T-helper 2 cell treated with Interferon-gamma antibody and Interleukin-4, amounts not matched to agents 100 ng/mL and 5 ng/mL, for 36 hours (primary cell): ENCODE measurements at regions not wholly inside any gene's neighbourhood (a gene's known extent, or its start where the extent isn't known, plus 50 kb on each side); places are given as distances from the start of the nearest gene placed in this dataset.
"Not testable (repeated sequence)": the region's sequence is repeated elsewhere in the genome, so short reads cannot be mapped to it uniquely, and the experiment has no call there.

Experiments used
- intact Hi-C: fragments of 100-400 bp; cut with micrococcal nuclease; formaldehyde crosslinking; loops from one replicate; pipeline ENCODE4 v1.15.1; 2023

- intact Hi-C loops, result no loop called here
Measured at GRCh38 chr13:65722506-65722905, 1507.6 kb downstream of the PCDH9 start.

GRCh38 chr13:65719831-65720230, 1510.3 kb downstream of the PCDH9 start:
- intact Hi-C loops, result no loop called here

DNA sequence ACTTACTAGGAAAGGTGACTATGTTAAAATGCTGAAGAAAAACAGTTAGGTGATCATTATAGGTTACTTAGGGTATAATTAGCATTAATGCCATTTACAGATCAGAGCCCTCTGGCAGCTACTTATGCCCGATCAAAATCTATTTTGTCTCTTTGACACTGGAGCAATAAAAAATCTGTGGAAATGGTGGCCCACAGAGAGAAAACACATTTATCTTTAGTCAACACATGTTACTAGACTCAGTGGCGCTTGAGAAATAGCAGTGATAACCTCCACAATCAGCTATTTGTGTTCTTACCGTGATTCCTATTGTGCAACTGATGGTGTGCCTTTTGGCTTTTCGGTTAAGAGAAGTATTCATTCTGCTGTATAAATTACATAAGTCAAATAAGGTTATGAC, 1519.6 kb downstream of the PCDH9 start:
- intact Hi-C loops, result no loop called here

- intact Hi-C loops, result no loop called here
Measured at GRCh38 chr13:65697843-65698242, 1532.3 kb downstream of the PCDH9 start.

DNA sequence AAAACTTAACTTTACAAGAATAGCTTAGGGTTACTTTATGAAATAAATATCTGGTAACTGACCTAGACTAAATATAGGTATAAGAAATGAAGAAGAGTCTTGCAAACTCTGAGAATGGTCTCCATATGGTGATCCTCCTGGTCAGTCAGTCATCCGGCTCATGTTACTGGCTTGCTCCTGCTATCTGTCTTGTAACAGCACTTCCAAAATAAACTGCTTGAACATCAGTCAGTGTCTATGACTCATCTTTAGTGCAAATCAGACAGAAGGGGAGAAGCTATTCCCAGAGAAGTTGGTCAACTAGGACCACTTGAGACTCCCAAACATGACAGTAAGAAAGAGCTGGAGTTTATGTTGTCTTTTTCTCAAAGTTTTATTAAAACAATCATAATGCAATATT, 1550.9 kb downstream of the PCDH9 start:
- intact Hi-C loops, result no loop called here

GRCh38 chr13:65677906-65678305, 1552.2 kb downstream of the PCDH9 start:
- intact Hi-C loops, result no loop called here

DNA sequence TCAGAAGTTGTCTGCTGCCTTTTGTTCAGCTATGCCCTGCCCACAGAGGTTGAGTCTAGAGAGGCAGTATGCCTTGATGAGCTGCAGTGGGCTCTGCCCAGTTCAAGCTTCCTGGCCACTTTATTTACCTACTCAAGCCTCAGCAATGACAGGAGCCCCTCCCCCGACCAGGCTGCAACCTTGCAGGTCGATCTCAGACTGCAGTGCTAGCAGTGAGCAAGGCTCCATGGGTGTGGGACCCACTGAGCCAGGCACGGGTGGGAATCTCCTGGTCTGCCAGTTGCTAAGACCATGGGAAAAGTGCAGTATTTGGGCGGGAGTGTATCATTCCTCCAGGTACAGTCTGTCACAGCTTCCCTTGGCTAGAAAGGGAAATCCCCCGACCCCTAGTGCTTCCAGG, 1554.8 kb downstream of the PCDH9 start:
- intact Hi-C loops, result not testable (repeated sequence)

DNA sequence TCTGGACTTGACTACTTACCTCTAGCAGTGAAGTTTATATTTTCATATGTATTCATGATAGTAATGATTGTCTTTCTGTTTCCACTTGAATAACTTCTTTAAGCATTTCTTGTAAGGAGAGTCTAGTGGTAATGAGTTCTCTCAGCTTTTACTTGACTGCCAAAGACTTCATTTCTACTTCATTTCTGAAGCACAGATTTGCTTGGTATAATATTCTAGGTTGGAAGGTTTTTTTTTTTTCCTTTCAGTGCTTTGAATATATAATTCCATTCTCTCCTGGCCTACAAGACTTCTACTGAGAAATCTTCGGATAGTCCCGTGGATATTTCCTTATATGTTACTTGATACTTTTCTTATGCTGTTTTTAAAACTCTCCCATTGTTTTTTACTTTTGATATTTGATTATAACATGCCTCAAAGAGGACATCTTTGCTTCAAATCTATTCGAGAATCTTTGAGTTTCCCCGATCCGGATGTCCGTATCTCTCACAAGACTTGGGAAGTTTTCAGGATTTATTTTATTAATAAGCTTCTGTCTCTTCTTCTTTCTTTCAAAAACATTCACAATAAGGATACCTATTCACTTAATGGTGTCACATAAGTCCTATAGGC, 1560.0 kb downstream of the PCDH9 start:
- intact Hi-C loops, result no loop called here

- intact Hi-C loops, result no loop called here
Measured at GRCh38 chr13:65660731-65661130, 1569.4 kb downstream of the PCDH9 start.

DNA sequence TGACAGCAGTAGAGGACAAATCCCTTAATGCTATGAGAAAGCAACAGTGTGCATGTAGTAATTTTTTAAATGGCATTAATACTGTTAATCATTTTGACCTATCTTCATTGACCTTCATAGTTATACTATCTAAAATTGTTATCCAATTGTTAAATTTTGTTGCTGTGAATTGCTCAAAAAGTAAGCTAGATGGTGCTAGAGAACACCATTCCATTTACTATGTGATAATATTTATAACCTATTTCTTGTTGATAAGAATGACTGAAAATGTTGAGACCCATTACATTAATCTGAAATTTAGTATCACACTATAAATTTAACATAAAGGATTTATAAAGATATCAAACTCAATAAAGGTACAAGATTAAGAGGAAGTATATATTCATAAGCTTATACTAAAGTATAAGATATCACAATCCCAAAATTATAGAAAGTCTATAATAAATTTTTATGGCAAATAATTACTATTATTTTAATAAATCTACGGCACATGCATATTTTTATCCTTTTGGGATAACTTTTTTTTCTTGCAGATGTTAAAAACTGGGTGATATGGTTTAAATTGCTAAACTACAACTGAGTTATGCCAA, 1573.3 kb downstream of the PCDH9 start:
- intact Hi-C loops, result no loop called here

DNA sequence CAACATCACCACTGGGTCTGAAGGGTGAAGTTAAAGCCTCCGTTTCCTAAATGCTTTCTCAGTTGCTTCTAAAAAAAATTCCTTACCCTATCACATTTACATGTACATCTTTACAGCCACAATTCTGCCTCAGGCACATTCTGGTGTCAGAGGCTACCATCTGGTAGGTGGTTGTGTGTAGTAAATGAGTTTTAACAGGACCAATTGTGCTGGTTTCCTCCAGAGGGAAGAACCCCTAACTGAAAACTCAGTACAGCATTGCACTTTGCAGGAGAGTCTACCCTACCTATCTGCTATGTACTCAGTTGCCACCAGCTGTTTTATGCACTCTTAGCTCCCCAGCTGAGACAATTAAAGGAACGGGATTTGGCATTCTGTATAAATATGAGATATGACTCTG, 1576.5 kb downstream of the PCDH9 start:
- intact Hi-C loops, result no loop called here

GRCh38 chr13:65650321-65650720, 1579.8 kb downstream of the PCDH9 start:
- intact Hi-C loops, result no loop called here

- intact Hi-C loops, result no loop called here
Measured at GRCh38 chr13:65642996-65643395, 1587.1 kb downstream of the PCDH9 start.

DNA sequence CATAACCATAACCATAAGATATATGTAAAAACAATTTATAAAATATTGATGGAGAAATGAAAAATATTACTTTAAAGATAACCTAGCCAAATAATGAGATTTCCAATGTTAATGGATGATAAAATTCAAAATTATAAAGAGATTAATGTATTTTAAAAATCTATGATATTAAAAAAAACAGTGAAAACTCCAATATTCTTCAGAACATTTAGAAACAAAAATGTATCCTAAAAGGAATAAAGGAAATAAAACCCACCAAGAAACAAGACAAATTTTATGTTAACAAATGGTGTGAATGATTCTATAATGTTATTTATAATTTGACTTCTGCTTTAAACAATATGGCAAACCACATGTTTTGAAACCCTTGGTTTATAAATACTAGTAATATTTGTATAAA, 1587.8 kb downstream of the PCDH9 start:
- intact Hi-C loops, result no loop called here

DNA sequence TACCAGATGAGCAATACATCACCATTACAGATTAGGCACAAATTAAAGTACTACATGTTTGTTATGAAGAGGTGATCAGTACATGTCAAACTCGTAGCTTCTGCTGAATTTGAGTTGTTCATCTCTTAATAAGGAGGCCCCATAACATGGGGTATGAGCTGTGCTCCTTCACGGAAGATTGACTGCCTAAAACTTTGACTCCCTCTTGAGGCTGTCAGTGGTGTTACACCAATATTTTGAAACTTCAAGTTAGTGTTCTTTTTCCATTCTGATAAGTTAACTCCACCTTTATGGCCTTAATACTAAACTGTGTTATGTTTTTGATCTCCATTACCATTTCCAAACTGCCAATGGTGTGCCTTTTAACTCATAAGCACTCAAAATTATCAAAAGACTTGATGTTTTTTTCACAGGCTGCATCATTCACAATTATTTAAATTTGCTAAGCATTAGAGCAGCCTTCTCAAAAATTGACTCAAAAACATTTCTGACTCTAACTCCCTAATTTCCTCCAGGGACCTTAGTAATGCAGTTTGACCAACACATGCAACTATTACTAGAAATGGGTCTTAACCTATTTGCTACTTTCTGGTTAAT, 1591.5 kb downstream of the PCDH9 start:
- intact Hi-C loops, result no loop called here

DNA sequence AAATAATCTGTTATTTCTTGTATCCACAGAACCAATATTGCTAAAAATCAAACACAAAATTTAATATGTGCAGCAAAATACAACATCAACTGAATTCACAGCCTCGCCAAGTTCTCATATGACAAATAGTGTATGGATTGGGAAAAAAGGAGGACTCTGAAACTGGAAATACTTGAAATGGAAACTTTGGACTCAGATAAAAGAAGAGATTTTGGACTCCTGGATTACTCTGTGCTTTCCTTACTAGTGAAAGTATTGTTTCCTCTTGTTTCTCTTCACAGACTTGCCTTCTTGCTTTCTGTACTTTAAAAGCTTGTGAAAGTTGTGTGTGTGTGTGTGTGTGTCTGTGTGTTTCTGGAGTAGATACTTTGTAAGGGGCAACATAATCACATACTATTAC, 1596.3 kb downstream of the PCDH9 start:
- intact Hi-C loops, result loop anchor here (1.0 kb wide), 1 partner anchor 17 kb away; no protein-coding TSS in a partner anchor

DNA sequence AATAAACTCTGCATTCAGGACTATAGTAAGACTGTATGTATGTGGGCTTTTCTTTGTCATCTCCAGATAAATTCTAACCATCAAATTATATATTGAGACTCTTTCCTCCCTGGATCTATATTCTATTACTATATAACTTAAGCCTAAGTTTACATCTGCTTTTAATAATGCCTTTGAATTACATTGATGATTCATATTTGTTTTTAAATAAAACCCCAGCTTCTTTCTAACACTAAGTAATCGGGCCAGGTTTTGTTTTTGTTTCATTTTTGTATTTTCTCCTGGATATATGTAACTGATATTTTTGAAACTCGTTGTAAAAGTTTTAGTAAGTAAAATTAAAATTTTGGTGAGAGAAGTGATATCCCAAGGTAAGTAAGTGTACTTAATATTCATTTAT, 1599.1 kb downstream of the PCDH9 start:
- intact Hi-C loops, result no loop called here

DNA sequence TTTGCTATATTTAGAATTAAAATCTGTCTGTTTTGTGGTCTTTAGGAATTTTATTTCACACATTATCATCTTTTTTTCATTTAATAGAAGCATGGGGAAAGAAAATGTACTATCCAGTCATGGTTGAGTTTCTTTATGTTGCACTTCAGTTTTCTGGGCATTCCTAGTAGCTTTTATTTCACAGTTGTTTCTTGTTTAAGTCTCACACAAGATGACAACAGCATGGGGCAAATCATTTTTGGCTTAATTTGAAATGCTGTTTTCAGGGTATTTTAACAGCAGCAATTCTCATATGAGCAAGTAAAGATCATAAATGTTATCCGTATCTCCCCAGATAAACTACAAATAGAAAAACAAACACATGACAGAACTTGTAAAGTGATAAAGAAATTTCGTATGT, 1600.2 kb downstream of the PCDH9 start:
- intact Hi-C loops, result no loop called here

- intact Hi-C loops, result no loop called here
Measured at GRCh38 chr13:65623148-65623547, 1607.0 kb downstream of the PCDH9 start.

GRCh38 chr13:65615506-65615905, 1614.6 kb downstream of the PCDH9 start:
- intact Hi-C loops, result no loop called here

DNA sequence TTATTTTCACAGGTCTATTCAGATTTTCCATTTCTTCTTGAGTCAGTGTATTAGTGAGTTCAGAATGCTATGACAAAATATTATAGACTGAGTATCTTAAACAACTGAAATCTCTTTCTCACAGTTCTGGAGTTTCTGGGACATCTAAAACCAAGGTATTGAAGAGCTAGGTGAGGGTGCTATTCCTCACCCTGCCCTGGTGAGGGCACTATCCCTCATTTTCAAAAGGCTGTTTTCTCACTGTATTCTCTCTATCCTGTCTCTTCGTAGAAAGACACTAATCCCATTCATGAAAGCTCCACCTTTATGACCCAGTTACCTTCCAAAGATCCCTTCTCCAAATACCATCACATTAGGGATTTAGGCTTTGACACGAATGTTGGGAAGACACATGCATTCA, 1617.1 kb downstream of the PCDH9 start:
- intact Hi-C loops, result no loop called here

DNA sequence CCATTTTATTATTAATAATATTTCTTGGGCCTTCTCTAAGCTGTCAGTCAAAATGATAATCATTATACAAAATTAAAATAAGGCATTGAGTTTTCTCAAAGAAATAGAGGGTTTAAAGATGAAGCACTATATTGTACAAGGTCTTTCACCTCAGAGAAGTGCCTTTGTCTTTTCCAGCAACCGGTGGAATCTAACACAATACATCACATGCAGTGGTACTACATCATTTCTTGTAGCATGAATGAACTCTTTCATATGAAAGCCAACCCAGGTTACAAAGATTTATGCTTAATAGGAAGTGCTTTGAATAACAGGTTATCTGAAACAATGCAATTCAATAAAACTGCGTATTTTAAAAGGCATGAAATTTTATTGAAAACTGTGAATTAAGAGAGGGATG, 1620.8 kb downstream of the PCDH9 start:
- intact Hi-C loops, result no loop called here

DNA sequence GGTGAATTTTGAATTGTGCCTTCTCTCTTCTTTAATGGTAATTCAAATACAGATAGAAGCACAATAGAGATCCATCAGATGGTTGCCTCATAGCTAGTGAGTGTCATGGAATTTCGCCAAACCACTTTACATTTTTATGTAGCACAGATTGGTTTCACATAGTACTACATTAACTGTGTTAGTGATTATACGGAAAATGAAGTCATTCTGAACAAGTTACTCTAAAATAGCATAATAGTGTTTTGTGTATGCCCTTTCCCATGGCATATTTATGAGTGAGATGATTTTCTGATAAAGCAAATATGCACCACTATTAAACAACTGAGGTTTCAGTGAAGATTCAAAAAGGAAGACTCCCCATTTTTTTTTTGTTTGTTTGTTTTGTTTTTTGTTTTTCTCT, 1623.5 kb downstream of the PCDH9 start:
- intact Hi-C loops, result no loop called here
